K562 (cell line): ENCODE measurements at regions not wholly inside any gene's neighbourhood (a gene's known extent, or its start where the extent isn't known, plus 50 kb on each side); places are given as distances from the start of the nearest gene placed in this dataset.

Source experiments
- ATAC-seq: fragments of 200-7000 bp; cut with Tn5 transposase; 3 replicates; pipeline ENCODE4 v1.9.1; 2020; ENCODE audit warnings: moderate library complexity
- BruUV-seq: library from RNA; stranded (reverse); fragments of 400-500 nt; replicated peaks from 2 replicates; lab custom pipeline; 2021; lab: Mats Ljungman, UMichigan
- CTCF ChIA-PET: fragments of 300-600 bp; formaldehyde crosslinking; extraction: SDS; loops from one replicate; lab custom pipeline; 2021; ENCODE audit warnings: low intra/inter-chr PET ratio; lab: Yijun Ruan, JAX
- POLR2A ChIA-PET: fragments of 300-600, 350-650 bp; sonication (Branson Sonifier 250); formaldehyde crosslinking; extraction: SDS; loops from one replicate; lab custom pipeline; 2021; ENCODE audit warnings: antibody characterized with exemption, inconsistent platforms; lab: Yijun Ruan, JAX
- DNase-seq, 4 experiments: peaks; one replicate each; pipeline versions ENCODE4 v3.0.0 to v3.0.0-alpha.2; 2011 to 2018; ENCODE audit warnings: low spot score in 3 of 4, mixed read lengths in 3 of 4; ENCODE audit errors: extremely low read depth in 1 of 4
- FAIRE-seq: peaks from 2 replicates; lab custom pipeline; 2011; peaks lifted over from hg19 to GRCh38; lab: Jason Lieb, UNC
- H2AFZ ChIP-seq: 2 replicates; pipeline ENCODE4 v1.6.0; 2011; ENCODE audit warnings: low read depth, low read length, control low read depth, inconsistent platforms
- H3K27ac ChIP-seq: fragments of 200-600 bp; 3 replicates; pipeline ENCODE4 v1.8.0; 2011; ENCODE audit warnings: low read depth, mild to moderate bottlenecking, control low read depth, inconsistent platforms, low read length, moderate library complexity, mixed read lengths; ENCODE audit errors: extremely low read depth
- H3K27me3 ChIP-seq, 2 experiments: fragments of 300-600 bp in 1 of 2; 2 replicates in 1 of 2; 3 replicates in 1 of 2; pipeline versions ENCODE4 v1.6.0 to v1.8.0; 2011; ENCODE audit warnings: inconsistent platforms in 2 of 2, low read length in 2 of 2, mild to moderate bottlenecking in 1 of 2, mixed read lengths in 1 of 2, moderate library complexity in 1 of 2; ENCODE audit not compliant: control insufficient read depth in 2 of 2, insufficient read depth in 2 of 2
- H3K36me3 ChIP-seq: fragments of 300-600 bp; 3 replicates; pipeline ENCODE4 v1.8.0; 2011; ENCODE audit warnings: mild to moderate bottlenecking, low read length, inconsistent platforms; ENCODE audit not compliant: control insufficient read depth, insufficient read depth
- H3K4me1 ChIP-seq, 2 experiments: fragments of 200-600 bp in 1 of 2; replicated peaks in 1 of 2; 2 replicates in 1 of 2; 3 replicates in 1 of 2; pipeline versions ENCODE4 v1.5.1 to v1.8.0; 2011; ENCODE audit warnings: inconsistent platforms in 2 of 2, low read length in 2 of 2, mild to moderate bottlenecking in 1 of 2, mixed read lengths in 1 of 2, moderate library complexity in 1 of 2; ENCODE audit not compliant: control insufficient read depth in 2 of 2, insufficient read depth in 2 of 2
- H3K4me2 ChIP-seq: 2 replicates; pipeline ENCODE4 v1.6.1; 2011; ENCODE audit warnings: low read length, control low read depth, inconsistent platforms, mixed read lengths; ENCODE audit not compliant: insufficient read depth
- H3K4me3 ChIP-seq: fragments of 200-600 bp; sonication (generic), shearing (Covaris generic); 2 replicates; pipeline ENCODE4 v1.5.1; 2016; ENCODE audit warnings: control low read depth, inconsistent platforms
- H3K79me2 ChIP-seq: fragments of 200-600 bp; 3 replicates; pipeline ENCODE4 v1.8.0; 2011; ENCODE audit warnings: low read length, inconsistent platforms; ENCODE audit not compliant: control insufficient read depth, insufficient read depth
- H3K9ac ChIP-seq, 2 experiments: 2 replicates each; pipeline versions ENCODE4 v1.6.0 to v1.6.1; 2011; ENCODE audit warnings: low read depth in 2 of 2, low read length in 2 of 2, control low read depth in 1 of 2, inconsistent platforms in 1 of 2, mild to moderate bottlenecking in 1 of 2, mixed read lengths in 1 of 2; ENCODE audit not compliant: insufficient read depth in 1 of 2
- H3K9me1 ChIP-seq: one replicate; pipeline ENCODE4 v1.6.0; 2011; ENCODE audit warnings: inconsistent platforms, mild to moderate bottlenecking, low read length, moderate library complexity; ENCODE audit not compliant: control insufficient read depth, insufficient read depth
- H3K9me3 ChIP-seq: replicated peaks from 2 replicates; pipeline ENCODE4 v1.5.1; 2011; ENCODE audit warnings: low read depth, low read length, inconsistent platforms; ENCODE audit not compliant: control insufficient read depth, insufficient read depth
- H4K20me1 ChIP-seq: replicated peaks from 2 replicates; pipeline ENCODE4 v1.6.1; 2011; ENCODE audit warnings: low read length, inconsistent platforms, mixed read lengths; ENCODE audit not compliant: control insufficient read depth, insufficient read depth
- CEBPG ChIP-seq, 3 experiments: fragments of 200-800 bp in 1 of 3; sonication (Bioruptor generic) in 1 of 3; sonication (generic) in 1 of 3; formaldehyde crosslinking in 1 of 3; IDR thresholded peaks in 2 of 3; conservative IDR thresholded peaks in 1 of 3; 2 replicates each; pipeline versions ENCODE4 v1.6.1 to v1.8.0; 2016 to 2022; ENCODE audit warnings: missing compliant biosample characterization in 2 of 3, missing genetic modification characterization in 2 of 3, mild to moderate bottlenecking in 1 of 3, missing genetic modification reagents in 1 of 3
- FOXK2 ChIP-seq, 2 experiments: fragments of 450-650 bp; IDR thresholded peaks in 1 of 2; conservative IDR thresholded peaks in 1 of 2; 2 replicates each; pipeline ENCODE4 v1.6.1; 2016; ENCODE audit warnings: low read depth in 2 of 2, mild to moderate bottlenecking in 1 of 2
- HDAC8 ChIP-seq: fragments of 450-650 bp; IDR thresholded peaks from 2 replicates; pipeline ENCODE4 v1.6.1; 2016; ENCODE audit warnings: mild to moderate bottlenecking, missing genetic modification characterization, moderate library complexity, missing compliant biosample characterization
- RBM34 ChIP-seq: fragments of 200-400 bp; formaldehyde crosslinking; IDR thresholded peaks from 2 replicates; pipeline ENCODE4 v1.6.1; 2018; ENCODE audit warnings: low read length, borderline replicate concordance; ENCODE audit not compliant: insufficient read depth
- RFX7 ChIP-seq: fragments of 250-450 bp; sonication (Bioruptor Pico); IDR thresholded peaks from 2 replicates; pipeline ENCODE4 v1.5.1; 2021; ENCODE audit warnings: mild to moderate bottlenecking
- RUNX1 ChIP-seq: sonication (generic); IDR thresholded peaks from 2 replicates; pipeline ENCODE4 v1.6.1; 2016; ENCODE audit warnings: antibody characterized with exemption, low read depth
- SIN3B ChIP-seq: fragments of 450-650 bp; IDR thresholded peaks from 2 replicates; pipeline ENCODE4 v1.6.1; 2017; ENCODE audit warnings: low read depth, mild to moderate bottlenecking, moderate library complexity
- THRAP3 ChIP-seq: fragments of 450-650 bp; IDR thresholded peaks from 2 replicates; pipeline ENCODE4 v1.6.1; 2016; ENCODE audit warnings: mild to moderate bottlenecking, inconsistent platforms, borderline replicate concordance
- USF1 ChIP-seq: sonication (generic); formaldehyde crosslinking; IDR thresholded peaks from 2 replicates; pipeline ENCODE4 v1.9.0; 2022; ENCODE audit warnings: mild to moderate bottlenecking, missing genetic modification reagents
- ZNF444 ChIP-seq: fragments of 250-450 bp; sonication (Bioruptor Pico); IDR thresholded peaks from 2 replicates; pipeline ENCODE4 v1.4.0; 2020; ENCODE audit warnings: mild to moderate bottlenecking, moderate library complexity
- ZNF551 ChIP-seq: fragments of 250-450 bp; sonication (Bioruptor Pico); IDR thresholded peaks from 2 replicates; pipeline ENCODE4 v1.5.0; 2021; ENCODE audit warnings: mild to moderate bottlenecking, moderate library complexity
- ZNF57 ChIP-seq: fragments of 450-650 bp; formaldehyde crosslinking; IDR thresholded peaks from 2 replicates; pipeline ENCODE4 v1.4.0; 2020; ENCODE audit warnings: mild to moderate bottlenecking, moderate library complexity
- in situ Hi-C: fragments of 300-500 bp; cut with MboI; formaldehyde crosslinking; loops from 4 replicates; pipeline ENCODE4 v1.15.0; 2018; ENCODE audit warnings: inconsistent platforms, mixed read lengths
- intact Hi-C: fragments of 100-400 bp; cut with micrococcal nuclease; formaldehyde crosslinking; loops from 2 replicates; pipeline ENCODE4 v1.14.2; 2022
- TF ChIP-seq, protein P1 (sequence below): sonication (generic); formaldehyde crosslinking; IDR thresholded peaks from 2 replicates; pipeline ENCODE4 v1.8.1; 2022; ENCODE audit warnings: missing genetic modification reagents
- TF ChIP-seq, protein P2 (sequence below): fragments of 250-450 bp; sonication (Bioruptor Pico); IDR thresholded peaks from 2 replicates; pipeline ENCODE4 v1.5.0; 2021; ENCODE audit warnings: mild to moderate bottlenecking, moderate library complexity

- ATAC-seq (no peak), DNase-seq (no peak), FAIRE-seq (no peak)
- Histone ChIP-seq H3K9ac (no peak overlapping the region), H3K9me3 (no peaks in the 10 kb centered on the region), H2AFZ (no peak overlapping the region), H3K36me3 (no peaks in the 10 kb centered on the region), H3K79me2 (no peaks in the 10 kb centered on the region), H3K4me3 (no peak overlapping the region), H3K27me3 (no peaks in the 10 kb centered on the region), H3K4me1 (no peaks in the 10 kb centered on the region), H3K4me2 (no peak overlapping the region), H4K20me1 (no peaks in the 10 kb centered on the region), H3K9me1 (no peaks in the 10 kb centered on the region), H3K27ac (no peak overlapping the region)
- intact Hi-C loops (no loop called here), in situ Hi-C loops (no loop called here)
- POLR2A ChIA-PET, result interaction anchor here (0.6 kb wide), 1 partner anchor 166 kb away, joined by 4 read pairs; no protein-coding TSS in a partner anchor
- no TSS peak for BruUV-seq
- TF ChIP-seq RBM34 (no peak), FOXK2 (conservative IDR thresholded peaks at IDR 0.05 in 1 of 2, IDR thresholded peaks at IDR 0.05 in 1 of 2; ENCODE audit: low read depth in 2 of 2) (no peak), ZNF551 (CRISPR knock-in tag) (no peak), SIN3B (no peak), ZNF444 (no peak), ZNF57 (CRISPR knock-in tag) (no peak), THRAP3 (no peak), CEBPG (CRISPR knock-in tag; IDR thresholded peaks at IDR 0.05) (no peak), CEBPG (tag; conservative IDR thresholded peaks at IDR 0.05 in 1 of 2, IDR thresholded peaks at IDR 0.05 in 1 of 2) (no peak), RUNX1 (no peak), HDAC8 (no peak), USF1 (no peak), RFX7 (no peak)
- TF ChIP-seq, protein P1, sequence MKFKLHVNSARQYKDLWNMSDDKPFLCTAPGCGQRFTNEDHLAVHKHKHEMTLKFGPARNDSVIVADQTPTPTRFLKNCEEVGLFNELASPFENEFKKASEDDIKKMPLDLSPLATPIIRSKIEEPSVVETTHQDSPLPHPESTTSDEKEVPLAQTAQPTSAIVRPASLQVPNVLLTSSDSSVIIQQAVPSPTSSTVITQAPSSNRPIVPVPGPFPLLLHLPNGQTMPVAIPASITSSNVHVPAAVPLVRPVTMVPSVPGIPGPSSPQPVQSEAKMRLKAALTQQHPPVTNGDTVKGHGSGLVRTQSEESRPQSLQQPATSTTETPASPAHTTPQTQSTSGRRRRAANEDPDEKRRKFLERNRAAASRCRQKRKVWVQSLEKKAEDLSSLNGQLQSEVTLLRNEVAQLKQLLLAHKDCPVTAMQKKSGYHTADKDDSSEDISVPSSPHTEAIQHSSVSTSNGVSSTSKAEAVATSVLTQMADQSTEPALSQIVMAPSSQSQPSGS (CRISPR knock-in tag), result no peak
- TF ChIP-seq, protein P2, sequence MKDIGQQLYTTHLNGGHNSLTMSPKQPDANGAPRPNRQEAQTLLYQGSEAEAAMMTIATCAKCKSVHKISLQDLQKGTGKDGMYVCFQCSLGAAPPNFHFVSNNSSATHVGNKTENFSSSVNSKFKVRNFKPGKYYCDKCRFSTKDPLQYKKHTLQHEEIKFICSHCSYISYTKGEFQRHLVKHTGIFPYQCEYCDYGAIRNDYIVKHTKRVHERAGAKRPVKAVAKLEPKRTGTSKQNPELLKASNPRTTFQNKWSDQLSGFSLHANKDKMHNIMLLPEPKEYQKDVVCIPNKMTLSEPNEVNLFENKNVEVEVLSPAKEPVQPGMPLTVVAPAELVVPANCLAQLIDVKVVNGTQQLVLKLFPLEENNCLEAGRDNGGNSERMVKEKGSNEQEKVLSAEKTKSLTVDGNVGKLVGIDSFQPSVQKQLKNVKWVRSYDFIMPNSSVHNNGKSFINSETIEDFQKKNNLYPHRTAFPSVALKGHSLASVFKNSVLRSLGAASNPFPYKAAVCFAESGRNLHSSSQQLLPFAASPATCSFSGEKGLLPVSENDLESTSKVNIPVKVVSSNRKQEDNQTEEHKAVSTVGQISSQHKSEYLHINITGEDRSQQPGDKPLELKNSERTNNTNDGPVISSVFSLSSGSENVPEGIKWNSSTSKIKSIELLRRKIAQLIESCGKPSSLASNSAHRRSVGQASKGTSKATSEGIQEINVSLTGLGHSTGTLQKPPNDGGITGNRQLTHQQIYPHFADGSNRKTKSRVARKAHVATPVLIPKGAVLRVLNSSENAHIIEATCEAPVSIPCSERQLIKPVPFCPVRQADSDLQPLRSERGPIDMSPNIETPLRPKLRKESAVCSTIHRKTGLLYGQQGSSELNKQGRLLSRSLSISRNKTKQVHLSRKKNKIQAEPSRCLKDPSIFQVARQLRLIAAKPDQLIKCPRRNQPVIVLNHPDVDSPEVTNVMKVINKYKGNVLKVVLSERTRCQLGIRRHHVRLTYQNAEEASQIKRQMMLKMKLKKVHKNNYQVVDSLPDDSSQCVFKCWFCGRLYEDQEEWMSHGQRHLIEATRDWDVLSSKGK (CRISPR knock-in tag), result no peak
- CTCF ChIA-PET, result no interaction called here
These were observed 888.0 kb downstream of the PCDH18 start for GRCh38 chr4:136644279-136644678.
